ENCODE measurements at regions not wholly inside any gene's neighbourhood (a gene's known extent, or its start where the extent isn't known, plus 50 kb on each side); places are given as distances from the start of the nearest gene placed in this dataset.

DNA sequence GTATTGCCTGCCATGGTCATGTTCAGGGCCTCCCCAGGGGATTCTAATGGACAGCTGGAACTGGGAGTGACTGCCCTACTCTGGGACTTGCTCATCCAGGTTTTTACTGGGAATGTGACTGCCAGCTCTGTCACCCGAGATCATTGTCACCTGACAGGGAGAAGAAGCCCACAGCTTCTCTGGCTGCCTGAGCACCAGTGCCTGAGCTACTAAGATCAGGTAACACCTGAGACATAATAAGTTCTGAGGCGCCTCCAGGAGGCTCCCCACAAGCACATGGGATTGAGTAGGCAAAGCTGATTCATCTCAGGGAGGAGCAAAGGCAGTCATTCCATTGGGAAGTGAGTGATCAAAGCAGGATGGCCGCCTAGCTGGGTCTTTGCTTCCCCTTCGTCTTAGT, 84.2 kb upstream of the GALNT18 start:
- Histone ChIP-seq H2BK5ac (ENCODE audit: low read length) (no peak overlapping the region), H3K18ac (ENCODE audit: low read length) (no peak overlapping the region), H3K4me1 (ENCODE audit: control insufficient read depth in 2 of 2, insufficient read depth in 1 of 2, low read depth in 1 of 2, low read length in 2 of 2) (no peaks in the 10 kb centered on the region), H3K14ac (ENCODE audit: low read length) (no peak overlapping the region), H3K27ac (replicated peaks; ENCODE audit: low read length) (no peak overlapping the region), H3K79me1 (ENCODE audit: low read depth, low read length) (no peaks in the 10 kb centered on the region), H2BK12ac (ENCODE audit: low read length) (no peak overlapping the region), H3K4me3 (ENCODE audit: low read length in 2 of 2) (no peak overlapping the region), H3K9ac (ENCODE audit: low read depth, low read length, poor library complexity) (no peak overlapping the region), H3K4me2 (ENCODE audit: insufficient read depth, low read length, poor library complexity, severe bottlenecking) (no peak overlapping the region), H2AK5ac (ENCODE audit: low read depth, low read length) (no peak overlapping the region), H2AFZ (ENCODE audit: low read length) (no peak overlapping the region), H3K36me3 (replicated peaks in 1 of 2; ENCODE audit: control insufficient read depth in 2 of 2, insufficient read depth in 2 of 2, low read length in 2 of 2) (no peaks in the 10 kb centered on the region), H3K27me3 (ENCODE audit: control insufficient read depth in 3 of 3, insufficient read depth in 3 of 3, low read depth in 1 of 3, low read length in 3 of 3) (no peaks in the 10 kb centered on the region), H4K8ac (ENCODE audit: low read depth, low read length) (no peak overlapping the region), H3K4ac (ENCODE audit: low read length) (no peak overlapping the region), H3K9me3 (replicated peaks in 1 of 2; ENCODE audit: control insufficient read depth in 2 of 2, insufficient read depth in 1 of 2, low read depth in 1 of 2, low read length in 2 of 2) (no peaks in the 10 kb centered on the region), H4K91ac (ENCODE audit: low read depth, low read length, poor library complexity) (no peak overlapping the region), H3K23ac (ENCODE audit: low read depth, low read length, poor library complexity) (no peak overlapping the region), H2BK15ac (ENCODE audit: low read length) (no peak overlapping the region), H2BK120ac (ENCODE audit: low read depth, low read length) (no peak overlapping the region)
- WGBS, 2 donors (ENCODE audit: extremely low coverage in 2 of 2, insufficient read length in 2 of 2, insufficient replicate concordance in 1 of 2) = no CpG with 5 or more reads among the region's 4 CpGs
- DNase-seq (ENCODE audit: low spot score) = no peak

DNA sequence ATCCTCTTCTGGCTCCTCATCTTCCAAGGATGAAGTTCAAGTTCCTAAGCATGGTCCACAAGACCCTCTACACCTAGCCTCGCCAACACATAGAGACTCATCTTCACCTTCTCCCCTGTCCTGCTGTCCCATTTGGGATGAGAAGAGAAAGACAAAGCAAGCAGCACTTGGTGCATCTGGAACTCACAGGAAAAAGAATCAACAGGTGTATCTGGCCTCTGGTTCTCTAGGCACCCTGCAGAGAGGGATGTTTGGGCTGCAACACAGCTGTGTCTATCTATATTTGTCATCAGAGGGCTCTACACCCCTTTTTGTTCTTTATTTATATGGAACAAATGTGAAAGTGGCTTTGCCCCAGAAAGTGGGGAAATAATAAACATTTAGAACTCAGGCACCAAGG, 82.1 kb upstream of the GALNT18 start:
- DNase-seq (ENCODE audit: low spot score) = no peak
- Histone ChIP-seq H3K9ac (ENCODE audit: low read depth, low read length, poor library complexity) (no peak overlapping the region), H2BK5ac (ENCODE audit: low read length) (no peak overlapping the region), H2BK15ac (ENCODE audit: low read length) (no peak overlapping the region), H3K18ac (ENCODE audit: low read length) (no peak overlapping the region), H2BK12ac (ENCODE audit: low read length) (no peak overlapping the region), H2BK120ac (ENCODE audit: low read depth, low read length) (no peak overlapping the region), H4K91ac (ENCODE audit: low read depth, low read length, poor library complexity) (no peak overlapping the region), H3K23ac (ENCODE audit: low read depth, low read length, poor library complexity) (no peak overlapping the region), H3K79me1 (ENCODE audit: low read depth, low read length) (no peaks in the 10 kb centered on the region), H4K8ac (ENCODE audit: low read depth, low read length) (no peak overlapping the region), H3K27me3 (ENCODE audit: control insufficient read depth in 3 of 3, insufficient read depth in 3 of 3, low read depth in 1 of 3, low read length in 3 of 3) (no peaks in the 10 kb centered on the region), H3K36me3 (replicated peaks in 1 of 2; ENCODE audit: control insufficient read depth in 2 of 2, insufficient read depth in 2 of 2, low read length in 2 of 2) (no peaks in the 10 kb centered on the region), H3K14ac (ENCODE audit: low read length) (no peak overlapping the region), H3K27ac (replicated peaks; ENCODE audit: low read length) (no peak overlapping the region), H2AK5ac (ENCODE audit: low read depth, low read length) (no peak overlapping the region), H2AFZ (ENCODE audit: low read length) (no peak overlapping the region), H3K9me3 (replicated peaks in 1 of 2; ENCODE audit: control insufficient read depth in 2 of 2, insufficient read depth in 1 of 2, low read depth in 1 of 2, low read length in 2 of 2) (no peaks in the 10 kb centered on the region), H3K4me3 (ENCODE audit: low read length in 2 of 2) (no peak overlapping the region), H3K4me2 (ENCODE audit: insufficient read depth, low read length, poor library complexity, severe bottlenecking) (no peak overlapping the region), H3K4ac (ENCODE audit: low read length) (no peak overlapping the region), H3K4me1 (ENCODE audit: control insufficient read depth in 2 of 2, insufficient read depth in 1 of 2, low read depth in 1 of 2, low read length in 2 of 2) (no peaks in the 10 kb centered on the region)
- WGBS, 2 donors (ENCODE audit: extremely low coverage in 2 of 2, insufficient read length in 2 of 2, insufficient replicate concordance in 1 of 2) = no CpG with 5 or more reads among the region's 1 CpG

DNA sequence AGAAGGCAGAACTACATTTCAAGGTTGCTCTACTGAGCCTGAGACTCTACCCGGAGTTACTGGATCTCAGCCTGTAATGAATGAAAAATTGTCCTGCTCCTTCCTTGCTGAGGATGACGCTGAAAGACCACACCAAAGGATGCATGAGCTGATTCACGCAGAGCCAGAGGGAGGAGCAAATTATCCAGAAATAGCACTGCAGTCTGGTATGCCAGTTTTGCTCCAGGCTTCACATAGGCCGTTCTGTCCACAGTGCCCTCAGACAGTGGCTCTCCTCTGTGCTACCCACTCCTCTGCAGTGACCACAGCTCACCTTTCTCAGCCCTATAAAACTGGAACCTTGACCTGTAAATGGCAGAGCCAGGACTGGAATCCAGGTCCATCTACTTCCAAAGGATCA, 79.3 kb upstream of the GALNT18 start:
- no peaks in the 10 kb centered on the region for H3K27me3 ChIP-seq (ENCODE audit: control insufficient read depth in 3 of 3, insufficient read depth in 3 of 3, low read depth in 1 of 3, low read length in 3 of 3)
- H4K91ac ChIP-seq (ENCODE audit: low read depth, low read length, poor library complexity) = no peak overlapping the region
- DNase-seq (ENCODE audit: low spot score) = no peak
- no peak overlapping the region for H3K23ac ChIP-seq (ENCODE audit: low read depth, low read length, poor library complexity)
- H4K8ac ChIP-seq (ENCODE audit: low read depth, low read length) = no peak overlapping the region
- H3K9me3 ChIP-seq (replicated peaks in 1 of 2; ENCODE audit: control insufficient read depth in 2 of 2, insufficient read depth in 1 of 2, low read depth in 1 of 2, low read length in 2 of 2) = no peaks in the 10 kb centered on the region
- no peak overlapping the region for H3K4me2 ChIP-seq (ENCODE audit: insufficient read depth, low read length, poor library complexity, severe bottlenecking)
- H3K14ac ChIP-seq (ENCODE audit: low read length) = no peak overlapping the region
- no peak overlapping the region for H2AFZ ChIP-seq (ENCODE audit: low read length)
- no peaks in the 10 kb centered on the region for H3K79me1 ChIP-seq (ENCODE audit: low read depth, low read length)
- WGBS, 2 donors (ENCODE audit: extremely low coverage in 2 of 2, insufficient read length in 2 of 2, insufficient replicate concordance in 1 of 2) = no CpG with 5 or more reads among the region's 4 CpGs
- H3K4ac ChIP-seq (ENCODE audit: low read length) = no peak overlapping the region
- H3K4me3 ChIP-seq (ENCODE audit: low read length in 2 of 2) = no peak overlapping the region
- no peak overlapping the region for H3K18ac ChIP-seq (ENCODE audit: low read length)
- H3K4me1 ChIP-seq (ENCODE audit: control insufficient read depth in 2 of 2, insufficient read depth in 1 of 2, low read depth in 1 of 2, low read length in 2 of 2) = no peaks in the 10 kb centered on the region
- no peak overlapping the region for H2BK120ac ChIP-seq (ENCODE audit: low read depth, low read length)
- no peak overlapping the region for H2BK15ac ChIP-seq (ENCODE audit: low read length)
- H3K27ac ChIP-seq (replicated peaks; ENCODE audit: low read length) = no peak overlapping the region
- H2BK12ac ChIP-seq (ENCODE audit: low read length) = no peak overlapping the region
- H3K9ac ChIP-seq (ENCODE audit: low read depth, low read length, poor library complexity) = no peak overlapping the region
- H3K36me3 ChIP-seq (replicated peaks in 1 of 2; ENCODE audit: control insufficient read depth in 2 of 2, insufficient read depth in 2 of 2, low read length in 2 of 2) = no peaks in the 10 kb centered on the region
- no peak overlapping the region for H2BK5ac ChIP-seq (ENCODE audit: low read length)
- no peak overlapping the region for H2AK5ac ChIP-seq (ENCODE audit: low read depth, low read length)

DNA sequence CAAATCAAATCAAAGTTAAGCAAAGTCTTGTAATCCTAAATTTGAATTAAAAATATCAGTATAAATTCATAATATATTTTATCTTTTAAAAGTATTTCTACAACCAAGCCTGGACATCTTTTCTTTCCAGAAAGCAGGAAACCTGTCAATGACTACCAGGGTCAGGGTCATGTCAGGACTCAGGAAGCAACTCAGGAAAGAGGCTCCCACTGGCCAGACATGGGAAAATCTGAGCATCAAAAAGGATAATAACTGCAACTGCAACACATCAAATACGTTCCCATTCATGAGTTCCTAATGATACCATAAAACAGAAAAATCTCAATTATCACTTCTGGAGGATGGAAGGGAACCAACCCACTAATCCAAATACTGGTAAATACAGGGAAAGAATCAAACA, 76.0 kb upstream of the GALNT18 start:
- no peaks in the 10 kb centered on the region for H3K36me3 ChIP-seq (replicated peaks in 1 of 2; ENCODE audit: control insufficient read depth in 2 of 2, insufficient read depth in 2 of 2, low read length in 2 of 2)
- no peak overlapping the region for H2BK120ac ChIP-seq (ENCODE audit: low read depth, low read length)
- no peak overlapping the region for H3K14ac ChIP-seq (ENCODE audit: low read length)
- H3K18ac ChIP-seq (ENCODE audit: low read length) = no peak overlapping the region
- H3K27ac ChIP-seq (replicated peaks; ENCODE audit: low read length) = no peak overlapping the region
- no peak overlapping the region for H3K4me3 ChIP-seq (ENCODE audit: low read length in 2 of 2)
- no peak overlapping the region for H4K91ac ChIP-seq (ENCODE audit: low read depth, low read length, poor library complexity)
- DNase-seq (ENCODE audit: low spot score) = no peak
- no peaks in the 10 kb centered on the region for H3K79me1 ChIP-seq (ENCODE audit: low read depth, low read length)
- H3K9ac ChIP-seq (ENCODE audit: low read depth, low read length, poor library complexity) = no peak overlapping the region
- no peak overlapping the region for H3K23ac ChIP-seq (ENCODE audit: low read depth, low read length, poor library complexity)
- no peaks in the 10 kb centered on the region for H3K4me1 ChIP-seq (ENCODE audit: control insufficient read depth in 2 of 2, insufficient read depth in 1 of 2, low read depth in 1 of 2, low read length in 2 of 2)
- no peak overlapping the region for H2AFZ ChIP-seq (ENCODE audit: low read length)
- H2BK12ac ChIP-seq (ENCODE audit: low read length) = no peak overlapping the region
- H3K4me2 ChIP-seq (ENCODE audit: insufficient read depth, low read length, poor library complexity, severe bottlenecking) = no peak overlapping the region
- H3K9me3 ChIP-seq (replicated peaks in 1 of 2; ENCODE audit: control insufficient read depth in 2 of 2, insufficient read depth in 1 of 2, low read depth in 1 of 2, low read length in 2 of 2) = no peaks in the 10 kb centered on the region
- H2BK5ac ChIP-seq (ENCODE audit: low read length) = no peak overlapping the region
- no peak overlapping the region for H3K4ac ChIP-seq (ENCODE audit: low read length)
- H4K8ac ChIP-seq (ENCODE audit: low read depth, low read length) = no peak overlapping the region
- H2AK5ac ChIP-seq (ENCODE audit: low read depth, low read length) = no peak overlapping the region
- no peaks in the 10 kb centered on the region for H3K27me3 ChIP-seq (ENCODE audit: control insufficient read depth in 3 of 3, insufficient read depth in 3 of 3, low read depth in 1 of 3, low read length in 3 of 3)
- no peak overlapping the region for H2BK15ac ChIP-seq (ENCODE audit: low read length)
- WGBS, 2 donors (ENCODE audit: extremely low coverage in 2 of 2, insufficient read length in 2 of 2, insufficient replicate concordance in 1 of 2) = no CpG with 5 or more reads among the region's 1 CpG
